ENCODE measurements at regions not wholly inside any gene's neighbourhood (a gene's known extent, or its start where the extent isn't known, plus 50 kb on each side); places are given as distances from the start of the nearest gene placed in this dataset.

DNA sequence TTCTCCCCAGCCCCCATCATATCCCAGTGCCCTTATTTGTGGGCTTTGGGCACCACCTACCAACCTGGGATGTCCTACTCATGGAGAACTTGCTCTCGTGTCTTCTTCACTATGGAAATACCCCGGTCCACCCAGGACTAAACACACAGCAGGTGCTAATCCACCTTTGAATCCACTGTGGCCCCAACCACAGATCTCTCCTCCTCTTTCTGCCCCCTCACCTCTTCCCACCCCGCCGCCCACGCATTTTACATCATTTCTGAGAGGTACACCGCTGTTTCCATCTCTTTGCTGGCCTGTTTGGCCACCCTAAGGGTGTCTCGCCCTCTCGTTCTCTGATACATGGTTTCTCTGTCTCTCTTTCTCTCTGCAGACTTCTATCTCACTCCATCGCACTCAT, 82.5 kb upstream of the CTNNBL1 start:
- no peak for DNase-seq
- Histone ChIP-seq H3K27me3 (peaks cover 6% of the 10 kb centered on the region; the same call in 1 of the 2 replicates), H3K4me3 (no peak overlapping the region), H3K9me3 (no peaks in the 10 kb centered on the region; the same call in 1 of the 2 replicates), H3K36me3 (no peaks in the 10 kb centered on the region)

- peaks cover 3% of the 10 kb centered on the region for H3K27me3 ChIP-seq
- H3K4me3 ChIP-seq = no peak overlapping the region
- no peaks in the 10 kb centered on the region for H3K9me3 ChIP-seq
- DNase-seq = no peak
- H3K36me3 ChIP-seq = no peaks in the 10 kb centered on the region
Observed at GRCh38 chr20:37610203-37610798, 82.6 kb upstream of the BLCAP start.

DNA sequence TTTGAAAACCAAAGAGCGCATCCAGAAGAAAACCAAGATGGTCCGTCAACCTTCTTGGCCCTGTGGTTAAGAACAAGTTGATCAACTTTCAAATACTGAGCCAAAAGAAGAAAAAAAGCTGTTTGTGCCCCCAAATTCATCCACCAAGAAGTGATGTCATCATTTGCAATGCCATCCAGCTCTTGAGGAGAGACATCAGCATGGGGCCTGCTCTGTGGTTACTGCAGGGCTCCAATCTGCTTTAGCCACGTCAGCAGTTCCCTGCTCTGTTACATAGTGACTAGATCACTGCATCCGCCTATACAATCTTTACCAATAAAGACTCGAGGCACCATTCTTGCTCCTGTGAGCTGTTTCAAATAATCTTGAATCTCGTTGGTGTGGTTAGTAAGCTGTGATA, 75.0 kb upstream of the BLCAP start:
- H3K27me3 ChIP-seq = peaks cover 60% of the 10 kb centered on the region
- no peak for DNase-seq

DNA sequence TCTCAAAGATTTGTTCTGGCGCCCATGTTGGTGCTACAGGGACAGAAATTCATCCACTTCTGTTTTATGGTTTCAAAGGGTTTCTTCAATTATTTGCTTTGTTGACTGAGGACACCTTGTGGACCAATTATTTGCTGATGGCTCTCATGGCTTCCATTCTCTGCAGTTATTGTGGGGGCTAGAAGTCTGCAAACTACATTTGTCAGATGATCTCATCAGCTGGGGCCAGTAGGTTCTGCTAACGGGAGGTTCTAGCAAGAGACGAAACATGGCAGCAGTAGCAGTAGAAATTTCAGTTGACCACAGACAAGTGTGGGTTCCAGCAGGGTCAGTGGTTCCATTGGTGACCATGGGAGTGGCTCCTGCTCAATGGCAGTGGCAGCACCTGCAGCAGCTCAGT, 72.8 kb upstream of the BLCAP start:
- Histone ChIP-seq H3K36me3 (no peaks in the 10 kb centered on the region), H3K4me3 (no peak overlapping the region), H3K27me3 (peaks cover 64% of the 10 kb centered on the region)

More for the DNA sequence above, 75.0 kb upstream of the BLCAP start:
- no peak overlapping the region for H3K4me3 ChIP-seq
- no peaks in the 10 kb centered on the region for H3K36me3 ChIP-seq
- no peaks in the 10 kb centered on the region for H3K9me3 ChIP-seq

DNA sequence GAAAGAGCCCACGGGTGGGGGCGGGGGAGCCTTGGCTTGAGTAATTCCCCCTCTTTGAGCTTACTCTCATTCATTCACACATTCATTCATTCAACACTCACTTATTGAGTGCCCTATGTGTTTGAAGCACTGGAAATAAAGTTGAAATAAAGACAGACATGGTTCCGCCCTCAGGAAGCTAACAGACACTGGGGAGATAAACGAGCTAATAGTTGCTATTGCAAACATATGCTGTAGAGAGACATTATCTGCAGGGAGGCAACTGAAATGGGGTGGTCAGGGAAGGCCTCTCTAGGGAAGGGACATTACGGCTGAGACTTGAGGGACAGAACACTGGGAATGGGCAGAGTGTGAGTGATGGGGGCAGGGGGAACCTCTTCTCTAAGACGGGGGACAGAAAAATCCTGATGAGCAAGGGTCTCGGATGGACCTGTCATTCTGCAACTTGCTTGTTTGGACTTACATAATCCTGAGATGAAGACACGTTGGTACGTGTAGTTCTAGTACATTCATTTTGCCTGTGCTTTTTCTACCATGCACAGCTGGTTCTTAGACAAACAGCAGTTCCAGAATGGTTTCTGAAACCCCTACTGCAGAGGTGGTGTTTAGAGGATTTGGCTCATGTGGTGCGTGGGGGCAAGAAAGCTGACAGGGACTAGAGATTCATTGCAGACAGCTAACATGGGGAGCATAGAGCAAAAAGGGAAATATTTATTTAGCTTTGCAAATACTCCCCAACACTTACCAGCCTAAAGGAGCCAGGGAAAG, 71.1 kb upstream of the BLCAP start:
- no peak for DNase-seq
- H3K36me3 ChIP-seq = no peaks in the 10 kb centered on the region

More for the DNA sequence above, 72.8 kb upstream of the BLCAP start:
- H3K9me3 ChIP-seq = no peaks in the 10 kb centered on the region; the same call in 1 of the 2 replicates
- no peak for DNase-seq

GRCh38 chr20:37598100-37598543, 70.4 kb upstream of the BLCAP start:
- Histone ChIP-seq H3K36me3 (no peaks in the 10 kb centered on the region), H3K9me3 (no peaks in the 10 kb centered on the region; the same call in 1 of the 2 replicates), H3K27me3 (peaks cover 50% of the 10 kb centered on the region), H3K4me3 (no peak overlapping the region)
- no peak for DNase-seq

More for the DNA sequence above, 71.1 kb upstream of the BLCAP start:
- H3K4me3 ChIP-seq = no peak overlapping the region
- H3K9me3 ChIP-seq = no peaks in the 10 kb centered on the region; the same call in 1 of the 2 replicates
- peaks cover 52% of the 10 kb centered on the region for H3K27me3 ChIP-seq

DNA sequence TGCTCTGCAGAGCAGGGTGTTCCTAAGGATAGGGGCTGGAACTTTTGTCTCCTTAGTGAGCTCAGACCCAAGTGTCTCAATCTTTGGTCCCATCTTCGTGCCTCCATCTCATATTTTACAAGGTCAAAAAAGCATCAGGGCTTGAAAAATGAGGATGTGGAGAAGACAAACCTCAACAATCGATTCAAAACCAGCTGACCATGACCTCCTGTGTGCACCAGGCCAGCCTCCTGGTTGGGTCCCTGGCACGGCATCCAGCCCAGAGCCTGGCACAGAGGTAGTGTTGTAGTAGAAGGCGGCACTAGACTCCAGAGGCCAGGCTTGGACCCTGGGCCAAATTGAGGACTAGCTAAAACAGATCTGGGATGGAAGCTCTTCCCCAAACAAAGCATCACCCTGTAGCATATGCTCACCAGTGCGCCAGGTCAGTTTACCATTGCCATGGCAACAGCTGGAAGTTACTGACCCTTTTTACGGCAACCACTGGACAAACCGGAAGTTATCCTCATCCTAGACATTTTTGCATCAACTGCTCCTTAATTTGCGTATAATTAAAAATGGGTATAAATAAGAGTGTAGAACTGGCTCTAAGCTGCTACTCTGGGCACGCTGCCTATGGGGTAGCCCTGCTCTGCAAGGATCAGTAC, 69.3 kb upstream of the BLCAP start:
- Histone ChIP-seq H3K4me3 (no peak overlapping the region), H3K27me3 (peaks cover 51% of the 10 kb centered on the region)

GRCh38 chr20:37596168-37596567, 68.5 kb upstream of the BLCAP start:
- Histone ChIP-seq H3K9me3 (no peaks in the 10 kb centered on the region; the same call in 1 of the 2 replicates), H3K36me3 (no peaks in the 10 kb centered on the region), H3K27me3 (peaks cover 53% of the 10 kb centered on the region), H3K4me3 (no peak overlapping the region)
- DNase-seq = no peak

More for the DNA sequence above, 69.3 kb upstream of the BLCAP start:
- Histone ChIP-seq H3K36me3 (no peaks in the 10 kb centered on the region), H3K9me3 (no peaks in the 10 kb centered on the region; the same call in 1 of the 2 replicates)
- DNase-seq = no peak

DNA sequence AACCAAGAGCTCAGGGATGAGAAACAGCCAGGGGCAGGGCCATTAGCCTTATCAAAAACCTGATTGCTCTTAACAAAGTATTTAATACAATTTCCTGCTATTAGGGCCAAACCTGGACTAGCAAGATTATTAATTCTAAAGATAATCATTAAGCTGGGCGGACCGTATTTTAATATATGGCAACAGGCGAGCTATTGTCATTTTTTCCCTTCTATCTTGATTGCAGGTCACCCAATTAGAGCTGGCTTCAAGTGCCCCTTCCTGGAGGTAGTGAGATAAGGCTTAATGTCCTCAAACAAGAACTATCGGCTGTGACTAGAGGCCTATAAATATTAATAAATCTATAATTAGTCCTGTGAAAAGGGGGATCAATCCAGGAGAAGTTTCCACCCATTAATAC, 66.0 kb upstream of the BLCAP start:
- Histone ChIP-seq H3K36me3 (no peaks in the 10 kb centered on the region), H3K27me3 (peaks cover 56% of the 10 kb centered on the region), H3K9me3 (no peaks in the 10 kb centered on the region; the same call in 1 of the 2 replicates), H3K4me3 (no peak overlapping the region)
- DNase-seq = no peak

DNA sequence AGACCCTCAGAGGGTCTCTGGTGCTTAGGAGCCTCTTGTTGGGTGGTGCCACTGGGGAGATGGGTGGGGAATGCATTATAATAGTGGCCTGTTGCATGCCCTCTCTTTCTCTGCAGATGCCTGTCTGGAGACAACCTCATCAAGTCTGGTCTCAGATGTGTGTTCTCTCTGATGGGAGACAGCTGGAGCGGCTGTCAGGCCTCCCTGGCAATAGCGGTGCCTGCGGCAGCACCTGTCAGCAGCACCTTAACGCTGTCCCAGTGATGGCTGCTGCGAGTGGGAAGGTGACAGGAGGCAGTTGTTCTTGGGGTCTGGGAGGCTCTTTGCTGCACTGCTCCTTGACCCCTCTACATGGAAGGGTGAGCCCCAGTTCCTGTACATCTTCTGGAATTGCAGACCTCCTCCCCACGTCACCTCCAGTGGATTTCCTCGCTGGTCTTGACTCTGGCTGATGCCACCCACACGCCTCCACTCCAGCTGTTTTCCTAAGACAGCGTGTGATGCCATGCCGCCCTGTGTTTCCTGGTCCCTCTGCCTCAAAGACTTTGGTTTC, 63.3 kb upstream of the BLCAP start:
- DNase-seq = no peak
- Histone ChIP-seq H3K36me3 (no peaks in the 10 kb centered on the region), H3K4me3 (no peak overlapping the region), H3K9me3 (peaks cover 7% of the 10 kb centered on the region), H3K27me3 (peaks cover 54% of the 10 kb centered on the region)

DNA sequence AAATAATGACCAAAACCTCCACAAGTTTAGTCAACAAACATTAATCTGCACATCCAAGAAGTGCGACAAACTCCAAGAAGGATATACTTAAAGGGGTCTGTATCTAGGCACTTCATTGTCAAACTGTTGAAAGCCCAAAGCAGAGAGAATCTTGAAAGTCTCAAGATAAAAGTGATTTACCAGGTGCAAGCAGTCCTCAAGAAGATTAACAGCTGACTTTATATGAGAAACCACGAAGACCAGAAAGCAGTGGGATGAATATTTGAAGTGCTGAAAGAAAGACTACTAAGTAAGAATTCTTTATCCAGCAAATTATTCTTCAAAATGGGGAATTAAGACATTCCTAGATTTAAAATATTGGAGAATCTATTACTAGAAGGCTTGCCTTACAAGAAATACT, 58.4 kb upstream of the BLCAP start:
- peaks cover 51% of the 10 kb centered on the region for H3K27me3 ChIP-seq
- no peak for DNase-seq
- no peak overlapping the region for H3K4me3 ChIP-seq
- no peaks in the 10 kb centered on the region for H3K36me3 ChIP-seq
- peaks cover 10% of the 10 kb centered on the region for H3K9me3 ChIP-seq

GRCh38 chr20:37584238-37584807, 56.6 kb upstream of the BLCAP start:
- Histone ChIP-seq H3K4me3 (no peak overlapping the region), H3K36me3 (no peaks in the 10 kb centered on the region), H3K27me3 (peaks cover 44% of the 10 kb centered on the region), H3K9me3 (peaks cover 10% of the 10 kb centered on the region)
- DNase-seq = no peak

DNA sequence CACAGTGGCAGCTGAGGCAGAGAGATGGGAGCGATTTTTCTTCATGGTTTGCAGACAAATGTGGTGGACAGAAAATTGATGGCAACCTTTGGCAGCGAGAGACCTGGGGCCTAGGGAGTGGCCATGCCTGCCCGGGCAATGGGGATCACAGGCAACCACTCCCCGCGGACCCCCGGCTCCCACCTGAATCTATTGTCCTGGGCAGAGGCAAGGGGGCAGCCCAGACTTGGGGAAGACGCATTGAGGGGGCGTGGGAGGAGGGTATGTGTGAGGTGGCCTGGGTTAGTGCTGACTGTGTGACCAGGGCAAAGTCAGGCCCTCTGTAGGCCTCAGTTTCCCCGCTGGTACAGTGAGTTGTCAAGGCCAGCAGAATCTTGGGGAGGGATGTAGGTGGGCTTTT, 53.6 kb upstream of the BLCAP start:
- Histone ChIP-seq H3K36me3 (no peaks in the 10 kb centered on the region), H3K27me3 (peaks cover 30% of the 10 kb centered on the region)
- no peak for DNase-seq

DNA sequence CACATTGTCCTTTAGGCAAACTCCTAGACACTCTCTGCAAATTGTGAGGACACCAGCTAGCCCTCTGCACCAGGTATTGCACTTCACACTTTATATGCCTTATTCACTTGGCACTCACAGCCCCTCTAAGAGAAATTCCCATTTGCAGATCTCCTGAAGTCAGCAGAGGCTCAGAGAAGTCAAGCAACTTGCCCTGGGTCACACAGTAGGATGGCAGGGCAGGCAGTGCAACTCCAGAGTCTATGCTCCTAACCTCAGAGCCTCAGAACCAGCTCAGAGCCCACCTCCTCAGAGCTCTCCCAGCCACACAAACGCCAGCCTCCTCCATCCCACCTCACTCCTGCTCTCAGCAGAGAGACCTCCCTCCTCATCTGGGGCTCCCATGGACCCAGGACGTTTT, 52.4 kb upstream of the BLCAP start:
- no peak for DNase-seq
- no peak overlapping the region for H3K4me3 ChIP-seq
- H3K27me3 ChIP-seq = peaks cover 22% of the 10 kb centered on the region
- no peaks in the 10 kb centered on the region for H3K36me3 ChIP-seq
- no peaks in the 10 kb centered on the region; the same call in 1 of the 2 replicates for H3K9me3 ChIP-seq

More for the DNA sequence above, 53.6 kb upstream of the BLCAP start:
- Histone ChIP-seq H3K9me3 (peaks cover 6% of the 10 kb centered on the region), H3K4me3 (no peak overlapping the region)

DNA sequence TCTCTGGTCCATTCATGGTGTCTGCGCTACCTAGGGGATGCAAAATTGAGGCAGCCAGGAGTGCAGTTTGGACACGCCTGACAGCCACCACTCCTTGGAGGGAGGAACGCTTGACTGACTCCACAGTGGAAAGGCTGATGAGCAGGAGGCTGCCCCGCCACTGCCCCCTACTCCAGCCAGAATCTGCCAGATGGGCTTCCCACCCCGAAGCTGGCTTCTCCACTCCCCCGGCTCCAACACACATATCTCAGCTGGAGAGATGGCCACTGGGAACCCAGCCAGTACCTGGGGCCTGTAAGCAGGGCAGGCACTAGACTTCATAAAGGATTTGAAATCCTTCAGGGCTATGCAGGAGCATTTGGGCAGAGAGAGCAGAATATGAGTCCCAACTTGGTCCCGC, 51.4 kb upstream of the BLCAP start:
- H3K27me3 ChIP-seq = peaks cover 15% of the 10 kb centered on the region

GRCh38 chr20:37577981-37578380, 50.3 kb upstream of the BLCAP start:
- no peak for DNase-seq
- Histone ChIP-seq H3K36me3 (no peaks in the 10 kb centered on the region), H3K9me3 (no peaks in the 10 kb centered on the region), H3K27me3 (peaks cover 11% of the 10 kb centered on the region), H3K4me3 (no peak overlapping the region)

More for the DNA sequence above, 51.4 kb upstream of the BLCAP start:
- no peaks in the 10 kb centered on the region for H3K36me3 ChIP-seq
- no peak for DNase-seq
- no peak overlapping the region for H3K4me3 ChIP-seq
- H3K9me3 ChIP-seq = no peaks in the 10 kb centered on the region
